Left renal pelvis (tissue), 4 donors: ENCODE measurements at regions not wholly inside any gene's neighbourhood (a gene's known extent, or its start where the extent isn't known, plus 50 kb on each side); places are given as distances from the start of the nearest gene placed in this dataset.
"Not testable (repeated sequence)": the region's sequence is repeated elsewhere in the genome, so short reads cannot be mapped to it uniquely, and the experiment has no call there.

Source experiments
- DNase-seq, 4 donors: peaks; one replicate each; pipeline ENCODE4 v3.0.0-alpha.2; 2013; ENCODE audit warnings: low read depth in 4 of 4, low spot score in 3 of 4

GRCh38 chr1:88300752-88301263 lies 383.3 kb upstream of the PKN2 start:
- no peak for DNase-seq

- no peak for DNase-seq
Observed at GRCh38 chr1:88302843-88303486, 381.1 kb upstream of the PKN2 start.

- DNase-seq, result no peak
Observed at GRCh38 chr1:88311265-88311664, 372.8 kb upstream of the PKN2 start.

- no peak for DNase-seq
Observed at GRCh38 chr1:88311907-88312306, 372.2 kb upstream of the PKN2 start.

- no peak for DNase-seq
Observed at GRCh38 chr1:88317396-88317795, 366.7 kb upstream of the PKN2 start.

GRCh38 chr1:88318740-88319139 lies 365.3 kb upstream of the PKN2 start:
- no peak for DNase-seq

- DNase-seq, result no peak
Observed at GRCh38 chr1:88320291-88320690, 363.8 kb upstream of the PKN2 start.

- DNase-seq, result peak; percentile 48 to 60 (median 51)
Observed at GRCh38 chr1:88321706-88322105, 362.4 kb upstream of the PKN2 start.

GRCh38 chr1:88324899-88325298 lies 359.2 kb upstream of the PKN2 start:
- no peak for DNase-seq

- DNase-seq, result no peak
Observed at GRCh38 chr1:88327391-88328267, 356.4 kb upstream of the PKN2 start.

- DNase-seq, result no peak
Observed at GRCh38 chr1:88330201-88330600, 353.9 kb upstream of the PKN2 start.

- DNase-seq, result no peak
Observed at GRCh38 chr1:88333086-88333695, 350.9 kb upstream of the PKN2 start.

GRCh38 chr1:88341447-88341846 lies 342.6 kb upstream of the PKN2 start:
- DNase-seq, result no peak

GRCh38 chr1:88342081-88342480 lies 342.0 kb upstream of the PKN2 start:
- DNase-seq, result not testable (repeated sequence)

GRCh38 chr1:88350648-88351047 lies 333.4 kb upstream of the PKN2 start:
- no peak for DNase-seq

GRCh38 chr1:88351960-88352359 lies 332.1 kb upstream of the PKN2 start:
- no peak for DNase-seq

GRCh38 chr1:88354256-88354655 lies 329.8 kb upstream of the PKN2 start:
- DNase-seq, result no peak

GRCh38 chr1:88357729-88358128 lies 326.3 kb upstream of the PKN2 start:
- peak in 2 of 4 donors; percentile 3 to 6 for DNase-seq

- no peak for DNase-seq
Observed at GRCh38 chr1:88371436-88372023, 312.5 kb upstream of the PKN2 start.

- no peak for DNase-seq
Observed at GRCh38 chr1:88375977-88376376, 308.1 kb upstream of the PKN2 start.

- no peak for DNase-seq
Observed at GRCh38 chr1:88376421-88376820, 307.7 kb upstream of the PKN2 start.
